WTC11 (cell line): ENCODE measurements at regions not wholly inside any gene's neighbourhood (a gene's known extent, or its start where the extent isn't known, plus 50 kb on each side); places are given as distances from the start of the nearest gene placed in this dataset.

Source experiments
- CBFB ChIP-seq: sonication (generic); formaldehyde crosslinking; IDR thresholded peaks from 2 replicates; pipeline ENCODE4 v1.8.1; 2022; ENCODE audit warnings: mild to moderate bottlenecking, low read depth, missing genetic modification reagents
- CTCF ChIP-seq: fragments of 200-600 bp; IDR thresholded peaks from 2 replicates; pipeline ENCODE4 v1.8.0; 2022; ENCODE audit warnings: antibody characterized with exemption
- FOXJ3 ChIP-seq: sonication (generic); formaldehyde crosslinking; IDR thresholded peaks from 2 replicates; pipeline ENCODE4 v1.9.0; 2021; ENCODE audit warnings: missing genetic modification reagents, mild to moderate bottlenecking, borderline replicate concordance
- MYBL2 ChIP-seq: sonication (generic); formaldehyde crosslinking; IDR thresholded peaks from 2 replicates; pipeline ENCODE4 v1.8.1; 2023; ENCODE audit warnings: mild to moderate bottlenecking, moderate library complexity, missing genetic modification reagents
- NR1H2 ChIP-seq: sonication (generic); formaldehyde crosslinking; IDR thresholded peaks from 2 replicates; pipeline ENCODE4 v1.9.0; 2021; ENCODE audit warnings: mild to moderate bottlenecking, moderate library complexity, missing genetic modification reagents
- NR2C2 ChIP-seq: sonication (generic); formaldehyde crosslinking; IDR thresholded peaks from 2 replicates; pipeline ENCODE4 v1.8.0; 2022; ENCODE audit warnings: mild to moderate bottlenecking, missing genetic modification reagents
- OVOL2 ChIP-seq: fragments of 250-450 bp; sonication (Bioruptor Pico); IDR thresholded peaks from 2 replicates; pipeline ENCODE4 v1.9.0; 2021; ENCODE audit warnings: mild to moderate bottlenecking, borderline replicate concordance
- SP1 ChIP-seq: sonication (generic); formaldehyde crosslinking; conservative IDR thresholded peaks from 2 replicates; pipeline ENCODE4 v1.8.1; 2022; ENCODE audit warnings: missing genetic modification reagents
- USF2 ChIP-seq: sonication (generic); formaldehyde crosslinking; IDR thresholded peaks from 2 replicates; pipeline ENCODE4 v1.8.1; 2023; ENCODE audit warnings: mild to moderate bottlenecking, missing genetic modification reagents, moderate library complexity
- ZBTB21 ChIP-seq: sonication (generic); formaldehyde crosslinking; IDR thresholded peaks from 2 replicates; pipeline ENCODE4 v1.8.1; 2023; ENCODE audit warnings: mild to moderate bottlenecking, missing genetic modification reagents, borderline replicate concordance
- TF ChIP-seq, protein P1 (sequence below): sonication (generic); formaldehyde crosslinking; conservative IDR thresholded peaks from 2 replicates; pipeline ENCODE4 v1.8.1; 2022; ENCODE audit warnings: mild to moderate bottlenecking, missing genetic modification reagents

- TF ChIP-seq MYBL2, result no peak
- no peak for TF ChIP-seq NR1H2 (CRISPR knock-in tag)
- no peak for TF ChIP-seq CTCF
- no peak for TF ChIP-seq OVOL2 (CRISPR knock-in tag)
- no peak for TF ChIP-seq USF2 (CRISPR knock-in tag)
- no peak for TF ChIP-seq FOXJ3 (CRISPR knock-in tag)
- no peak for TF ChIP-seq SP1 (CRISPR knock-in tag)
- TF ChIP-seq, protein P1, sequence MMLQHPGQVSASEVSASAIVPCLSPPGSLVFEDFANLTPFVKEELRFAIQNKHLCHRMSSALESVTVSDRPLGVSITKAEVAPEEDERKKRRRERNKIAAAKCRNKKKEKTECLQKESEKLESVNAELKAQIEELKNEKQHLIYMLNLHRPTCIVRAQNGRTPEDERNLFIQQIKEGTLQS, result no peak
- TF ChIP-seq CBFB (CRISPR knock-in tag), result no peak
- TF ChIP-seq ZBTB21, result no peak
- TF ChIP-seq NR2C2 (CRISPR knock-in tag), result no peak
Measured at GRCh38 chr20:58040447-58041290, 187.8 kb downstream of the ANKRD60 start.
